Ureter (tissue), 1 donor: ENCODE measurements at regions not wholly inside any gene's neighbourhood (a gene's known extent, or its start where the extent isn't known, plus 50 kb on each side); places are given as distances from the start of the nearest gene placed in this dataset.

ENCODE experiments used
- DNase-seq: peaks from one replicate; pipeline ENCODE4 v3.0.0-alpha.2; 2020; ENCODE audit warnings: low spot score
- donor health status: DM: yes; HTN: yes; CAD: no.

DNA sequence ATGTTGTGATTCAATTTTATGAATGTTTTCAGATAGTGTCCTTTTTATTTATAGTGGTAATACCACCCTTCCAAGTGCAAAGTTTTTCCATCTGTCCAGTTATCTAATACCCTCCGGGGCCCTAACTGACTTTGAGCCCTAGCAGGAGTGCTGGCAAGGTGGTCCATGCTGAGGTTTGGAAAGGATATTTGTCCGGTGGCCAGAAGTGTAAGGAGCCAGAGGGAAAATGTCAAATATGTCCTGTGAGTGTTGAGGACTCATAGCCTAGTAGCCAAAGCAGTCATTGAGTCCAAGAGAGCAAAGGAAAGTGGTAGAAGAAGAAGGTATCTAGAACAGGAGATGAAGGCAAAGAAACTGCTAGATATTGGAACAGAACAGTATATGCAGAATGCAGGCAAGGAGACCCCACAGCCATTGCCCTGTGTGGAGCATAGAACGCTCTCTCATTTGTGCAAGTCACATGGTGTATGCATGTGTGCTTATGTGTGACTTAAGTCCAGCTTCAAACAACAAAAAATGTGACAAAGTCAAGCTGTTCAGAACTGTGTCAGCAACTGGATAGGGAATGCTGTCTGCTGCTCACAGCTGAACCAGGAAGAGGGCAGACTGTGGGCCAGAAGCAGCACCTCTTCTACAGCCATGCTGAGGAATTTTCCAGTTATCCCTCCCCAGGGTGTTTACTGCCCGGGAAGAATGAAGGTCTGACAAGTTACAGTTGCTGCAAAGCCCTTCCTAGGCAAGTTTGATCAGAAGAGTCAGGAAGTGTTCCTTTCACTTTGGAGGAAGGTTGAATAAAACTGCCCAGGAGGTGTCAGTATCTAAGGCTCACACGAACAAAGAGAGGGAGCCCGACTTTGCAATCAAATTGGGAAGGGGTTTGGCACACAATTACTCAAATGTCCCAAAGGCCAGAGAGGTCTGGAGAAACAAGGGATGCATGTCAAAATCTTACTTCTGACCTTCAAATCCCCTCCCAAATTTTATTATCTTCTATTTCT is 463.3 kb upstream of the DMAC1 start:
- DNase-seq = no peak

DNA sequence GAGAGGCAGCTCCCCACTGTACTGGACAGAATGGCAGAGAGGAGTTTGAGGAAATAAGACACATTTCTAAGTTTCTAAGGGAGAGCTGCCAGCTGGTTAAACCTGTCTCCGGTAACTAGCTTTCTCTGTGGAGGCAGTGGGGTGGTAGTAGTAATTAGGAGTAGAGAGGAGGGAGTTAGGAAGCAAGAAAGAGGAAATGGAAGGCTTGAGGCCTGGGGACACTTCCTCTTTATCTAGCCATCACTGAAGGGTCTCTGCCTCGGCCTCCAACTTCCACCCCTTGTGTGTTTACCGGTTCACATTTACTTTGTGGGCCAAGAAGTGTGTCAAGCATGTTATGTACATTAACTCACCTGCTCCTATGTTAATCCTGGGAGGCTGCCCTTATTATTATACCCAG is 462.2 kb upstream of the DMAC1 start:
- no peak for DNase-seq

DNA sequence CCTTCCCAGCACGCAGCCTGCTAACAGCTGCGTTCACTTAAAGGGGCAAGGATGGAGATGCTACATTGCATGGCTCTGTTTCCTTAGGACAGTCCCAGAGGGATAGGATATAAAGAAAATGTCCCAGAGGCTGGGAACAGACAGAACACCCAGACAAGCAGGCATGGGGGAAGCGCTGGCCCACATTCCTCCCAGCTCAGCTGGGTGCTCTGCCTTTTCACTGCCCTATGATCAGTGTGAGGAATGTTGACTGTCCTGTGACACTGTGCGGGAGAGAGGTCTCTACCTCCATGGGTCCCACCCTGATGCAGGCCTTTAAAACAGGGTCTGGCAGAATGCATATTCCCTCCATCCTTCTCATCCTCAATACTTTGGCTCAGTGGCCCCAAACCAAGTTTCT is 459.4 kb upstream of the DMAC1 start:
- DNase-seq = no peak

DNA sequence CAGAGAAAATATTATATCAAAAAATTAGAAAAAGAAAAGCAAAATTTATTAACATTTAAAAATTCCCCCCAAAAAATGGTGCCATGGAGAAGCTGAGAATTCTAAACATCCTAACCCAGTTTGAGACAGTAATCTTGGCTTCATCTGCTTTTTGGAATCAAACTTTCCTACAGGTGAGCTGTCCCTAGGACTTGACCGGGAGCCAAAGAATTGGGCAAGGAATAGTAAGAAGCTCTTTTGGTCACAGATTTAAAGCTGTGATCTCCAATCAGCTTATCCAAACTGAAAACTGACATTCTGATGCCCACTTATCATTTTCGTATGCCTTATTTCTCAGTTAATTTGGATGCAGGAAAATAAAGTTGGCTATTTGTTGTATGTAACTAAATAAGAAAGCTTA is 457.3 kb upstream of the DMAC1 start:
- no peak for DNase-seq

DNA sequence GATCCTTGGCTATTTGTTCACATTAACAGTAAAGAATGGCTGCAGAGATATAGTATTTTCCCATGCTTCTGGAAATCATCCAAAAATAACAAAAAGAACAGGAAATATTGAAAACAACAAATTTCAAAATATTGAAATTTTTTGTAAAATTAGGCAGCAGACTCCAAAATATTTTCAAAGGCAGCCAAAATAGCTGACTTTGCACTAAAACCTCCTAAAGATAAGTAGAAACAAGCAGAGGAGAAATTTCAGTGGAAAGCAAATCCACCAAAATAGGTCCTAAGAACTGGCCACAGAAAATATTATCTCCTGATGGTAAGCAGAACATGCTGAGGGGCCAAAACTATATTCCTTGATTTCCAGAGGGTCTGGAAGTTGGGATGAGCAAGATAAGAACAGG is 456.3 kb upstream of the DMAC1 start:
- DNase-seq = no peak

DNA sequence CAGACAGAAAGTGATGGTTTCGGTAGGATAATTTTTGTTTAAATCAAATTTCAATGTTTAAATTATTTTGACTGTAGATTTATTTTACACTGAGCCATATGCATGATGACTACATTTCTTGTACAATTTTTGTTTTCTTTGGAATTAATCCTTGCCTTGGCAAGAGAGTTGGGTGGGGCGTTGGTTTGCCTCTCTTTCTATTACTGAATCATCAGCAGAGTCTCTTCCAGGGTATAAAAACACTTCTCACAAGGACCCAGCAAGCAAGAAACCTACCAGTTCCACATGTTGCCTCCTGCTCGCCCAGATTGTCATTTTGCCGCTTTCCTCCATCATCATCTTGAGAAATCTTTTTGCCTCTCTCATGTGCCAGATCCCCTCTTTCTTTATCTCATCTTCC is 455.0 kb upstream of the DMAC1 start:
- DNase-seq = no peak

DNA sequence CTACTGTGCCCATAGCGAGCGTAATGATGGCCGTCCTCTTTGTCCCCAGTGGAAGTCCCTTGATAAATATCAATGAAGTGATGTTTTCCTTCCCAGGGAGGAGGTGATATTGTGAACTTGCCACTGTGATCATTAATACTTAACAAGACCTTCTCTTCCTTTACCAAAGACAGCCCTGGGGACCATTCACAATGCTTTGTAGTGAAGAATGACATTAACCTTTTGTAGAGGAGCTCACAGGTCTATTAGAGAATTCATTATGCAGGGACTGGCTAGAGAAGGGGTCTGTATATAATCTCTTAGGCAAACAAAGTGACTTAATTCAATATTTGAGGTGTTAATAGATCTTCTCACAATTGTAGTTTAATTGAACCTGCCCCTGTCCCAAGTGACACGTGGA is 452.9 kb upstream of the DMAC1 start:
- no peak for DNase-seq

DNA sequence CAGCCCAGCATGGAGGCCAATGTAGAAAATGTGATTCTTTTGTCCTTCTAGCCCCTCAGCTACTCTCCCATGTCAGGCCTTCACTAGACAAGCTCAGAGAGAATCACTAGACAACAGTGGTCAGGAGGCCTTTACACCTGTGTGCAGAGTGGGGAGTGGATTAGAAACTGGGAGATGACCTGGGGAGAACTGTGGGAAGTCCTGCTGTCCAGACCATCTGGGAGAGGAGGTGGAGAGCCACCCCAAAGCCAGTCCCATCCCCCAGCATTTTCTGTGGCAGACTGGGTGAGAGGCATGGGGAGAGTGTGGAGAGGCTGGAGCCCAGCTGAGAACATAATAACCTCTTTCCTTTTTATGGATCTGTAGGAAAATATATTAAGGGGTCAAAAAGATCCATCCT is 452.0 kb upstream of the DMAC1 start:
- no peak for DNase-seq

DNA sequence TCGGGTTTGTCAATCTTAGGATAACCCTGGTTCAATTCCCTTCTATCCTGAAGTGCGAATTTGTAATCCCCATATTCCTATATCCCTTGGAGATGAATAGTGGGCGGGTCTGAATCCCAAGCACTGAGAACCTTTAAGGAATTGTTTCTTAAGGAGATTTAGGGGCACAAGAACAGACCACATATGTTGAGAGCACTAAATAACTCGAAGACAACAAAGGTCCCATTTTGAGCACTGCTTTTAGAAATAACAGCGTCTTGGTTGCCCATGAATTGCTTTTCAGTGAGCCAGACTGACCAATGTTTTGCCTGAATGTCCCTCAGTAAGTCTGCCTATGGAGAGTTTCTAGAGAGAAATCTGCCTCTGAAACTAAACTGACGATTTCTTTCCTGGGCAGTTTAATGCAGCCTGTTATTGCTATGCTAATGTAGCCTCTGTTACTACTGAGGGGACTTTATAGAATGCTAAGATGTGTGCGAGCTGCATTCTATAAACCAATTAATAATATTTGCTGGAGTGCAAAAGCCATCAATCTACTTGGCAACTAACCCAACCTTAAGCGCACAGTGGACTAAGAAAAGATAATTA is 445.0 kb upstream of the DMAC1 start:
- no peak for DNase-seq

DNA sequence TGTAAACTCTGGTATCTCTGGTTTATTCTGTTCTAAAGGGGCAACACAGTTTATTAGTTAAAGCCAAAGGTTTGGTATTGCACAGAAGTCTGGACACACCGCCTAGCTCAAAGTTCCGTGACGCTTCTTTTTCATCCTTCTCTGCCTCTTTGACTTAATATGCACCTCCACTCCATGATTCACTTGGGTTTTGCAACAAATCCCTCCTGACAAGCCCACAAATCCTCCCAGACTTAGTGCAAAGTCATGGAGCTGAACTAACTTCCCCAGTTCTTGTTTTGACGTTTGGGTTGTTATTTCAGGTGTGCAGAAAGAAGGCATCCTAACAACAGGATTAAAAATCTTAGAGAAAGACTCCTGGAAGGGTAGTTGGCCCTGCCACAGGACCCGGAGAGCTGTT is 441.6 kb upstream of the DMAC1 start:
- DNase-seq = no peak

DNA sequence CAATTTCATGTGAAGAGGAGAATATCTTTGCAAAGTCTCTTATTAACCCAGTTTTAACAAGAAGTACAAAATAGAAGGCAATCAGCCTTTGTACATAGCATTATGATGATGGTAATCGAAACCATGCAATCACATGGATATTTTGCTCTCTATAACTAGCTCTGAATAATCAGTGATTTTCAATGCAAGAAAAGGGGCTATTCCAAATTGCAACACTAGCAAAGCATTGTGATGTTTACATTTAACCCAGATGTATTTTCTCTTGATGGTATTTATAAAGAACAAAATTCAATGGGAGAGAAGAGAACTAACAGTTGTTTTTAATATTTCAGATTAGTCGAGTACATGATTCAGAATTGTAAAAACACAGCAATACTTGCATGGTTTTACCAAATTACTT is 437.5 kb upstream of the DMAC1 start:
- DNase-seq = no peak

DNA sequence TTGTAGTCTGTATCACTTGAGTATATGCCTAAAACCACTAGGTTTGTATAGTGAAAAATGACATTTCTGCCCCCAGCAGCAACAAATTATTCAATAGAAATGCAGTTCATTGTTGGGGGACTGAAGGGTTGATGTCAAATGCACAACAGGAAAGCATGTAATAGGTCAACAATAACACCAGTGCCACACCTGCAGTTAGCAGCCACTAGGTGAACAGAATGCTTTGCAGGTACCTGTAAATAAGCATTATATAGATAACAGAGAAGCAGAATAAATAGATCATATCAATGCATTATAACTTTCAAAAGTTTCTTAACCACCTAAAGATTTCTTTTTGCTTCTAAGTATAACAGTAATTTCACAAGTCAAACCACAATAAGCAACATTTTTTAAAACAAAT is 435.9 kb upstream of the DMAC1 start:
- DNase-seq = no peak

DNA sequence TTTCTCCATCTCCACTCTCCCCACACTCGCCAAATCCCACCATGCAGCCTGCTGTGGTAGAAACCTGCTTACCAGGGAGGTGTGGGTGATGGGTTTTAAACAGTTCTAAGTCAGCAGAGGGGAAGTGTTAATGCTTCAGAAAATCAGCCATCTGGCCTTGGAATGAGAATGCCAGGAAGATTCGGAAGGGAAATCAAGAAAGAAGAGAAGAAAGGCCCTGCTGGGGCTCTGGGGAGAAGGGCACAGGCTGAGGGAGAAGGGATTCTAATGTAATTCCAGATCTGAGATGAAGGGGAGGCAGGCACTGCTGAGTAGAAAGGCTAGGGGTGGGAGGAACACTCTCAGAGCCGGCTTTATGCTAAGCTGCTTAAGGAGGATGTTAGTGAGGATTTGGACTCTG is 434.7 kb upstream of the DMAC1 start:
- DNase-seq = no peak

DNA sequence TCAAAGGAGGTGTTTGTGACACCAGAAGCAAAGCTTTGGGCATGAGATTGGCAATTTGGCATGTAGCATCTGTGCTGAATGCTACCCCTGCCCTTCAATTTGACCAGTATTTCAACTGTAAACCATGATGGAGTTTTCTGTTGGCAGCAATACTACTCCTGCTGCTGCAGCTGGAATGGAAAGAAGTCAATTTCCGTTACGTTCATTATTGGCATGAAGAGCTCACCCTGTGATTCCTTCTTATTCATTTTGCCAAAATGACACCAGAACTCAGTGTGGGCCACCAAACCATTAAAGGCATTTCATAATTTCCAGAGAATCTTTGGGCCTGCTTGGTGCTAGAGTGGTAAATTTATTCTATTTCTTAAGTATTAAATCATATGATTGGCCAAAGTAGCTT is 433.1 kb upstream of the DMAC1 start:
- no peak for DNase-seq

DNA sequence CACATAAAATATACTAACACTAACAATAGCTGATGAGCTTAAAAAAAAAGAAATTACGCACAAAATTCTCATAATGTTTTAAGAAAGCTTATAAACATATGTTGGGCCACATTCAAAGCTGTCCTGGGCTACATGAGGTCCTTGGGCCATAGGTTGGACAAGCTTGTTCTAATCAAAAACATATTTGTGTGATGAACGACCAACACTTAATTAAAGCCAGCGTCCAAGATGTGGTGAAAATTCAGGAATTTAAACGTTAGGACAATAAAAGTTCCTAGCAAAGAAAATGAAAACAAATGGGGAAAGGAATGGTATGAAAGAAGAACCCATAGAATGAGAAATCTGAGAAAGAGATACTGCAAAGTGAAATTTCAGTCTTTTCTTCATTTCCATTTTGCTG is 429.6 kb upstream of the DMAC1 start:
- no peak for DNase-seq

DNA sequence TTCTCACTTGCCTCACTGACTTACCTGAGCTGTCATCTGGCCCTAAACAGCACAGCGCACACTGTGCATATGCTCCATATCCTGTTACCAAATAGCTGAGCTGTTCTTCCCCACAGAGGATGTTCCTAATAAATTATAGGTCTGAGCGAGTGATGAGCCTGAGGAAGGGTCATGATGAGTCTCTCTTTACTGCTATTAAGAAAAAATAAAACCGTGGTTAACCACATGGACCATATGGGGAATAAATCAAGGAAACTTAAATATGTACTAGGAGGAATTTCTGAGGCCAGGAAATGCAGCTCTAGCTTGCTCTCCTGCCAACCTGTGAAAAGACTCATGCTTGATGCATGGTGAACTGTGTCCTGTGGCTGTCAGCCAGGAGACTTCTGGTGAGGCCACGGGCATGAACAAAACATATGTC is 424.8 kb upstream of the DMAC1 start:
- no peak for DNase-seq

DNA sequence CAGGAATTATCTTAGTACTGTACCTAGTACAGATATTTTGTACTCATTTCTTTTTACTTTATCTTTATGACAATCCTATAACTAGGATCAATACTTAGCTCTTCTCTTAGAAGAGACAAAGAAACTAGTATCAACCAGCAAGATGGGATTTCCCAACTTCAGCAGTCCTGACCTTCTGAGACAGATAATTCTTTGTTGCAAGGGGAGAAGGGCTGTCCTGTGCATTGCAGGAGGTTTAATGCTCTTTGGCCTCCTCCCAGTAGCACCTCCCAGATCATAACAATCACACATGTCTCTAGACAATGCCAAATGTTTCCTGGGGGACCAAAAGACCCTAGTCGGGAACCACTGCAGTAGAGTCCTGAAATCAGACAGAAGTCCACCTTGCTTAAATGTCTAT is 424.3 kb upstream of the DMAC1 start:
- DNase-seq = no peak

DNA sequence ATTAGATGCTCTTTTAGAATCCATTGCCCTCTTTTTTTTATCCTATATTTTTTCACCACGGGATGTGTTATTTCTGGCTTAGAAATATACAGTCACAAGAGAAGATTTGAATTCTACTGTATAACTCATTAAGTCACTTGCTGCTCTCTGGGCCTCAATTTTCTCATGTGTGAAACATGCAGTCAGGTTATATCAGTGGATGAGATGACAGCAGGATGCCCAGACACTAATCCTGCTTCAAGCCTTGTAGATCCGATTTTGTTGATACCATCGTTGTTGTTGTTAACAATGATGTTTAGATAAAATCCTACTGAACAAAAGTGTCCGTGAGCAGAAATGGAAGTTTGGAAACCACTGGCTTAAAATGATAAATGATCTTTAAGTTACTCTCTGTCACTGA is 421.9 kb upstream of the DMAC1 start:
- DNase-seq = no peak

DNA sequence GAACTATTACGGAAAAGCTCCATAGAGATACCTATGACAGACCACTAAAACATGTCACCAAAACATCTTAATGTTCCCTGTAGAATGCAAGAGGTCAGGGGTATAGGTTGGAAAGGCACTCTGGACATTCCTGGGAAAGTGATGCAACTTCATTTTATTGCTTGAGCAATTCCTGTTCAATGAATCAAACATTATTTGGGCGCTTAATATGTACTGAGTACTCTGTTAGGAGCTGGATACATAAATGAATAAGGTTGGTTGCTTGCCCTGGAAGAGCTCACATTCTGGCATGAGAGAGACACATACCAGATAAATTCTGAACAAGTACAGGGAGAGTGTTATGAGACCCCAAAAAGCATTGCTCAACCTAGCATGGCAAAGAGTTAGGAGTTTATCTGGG is 408.9 kb upstream of the DMAC1 start:
- no peak for DNase-seq

DNA sequence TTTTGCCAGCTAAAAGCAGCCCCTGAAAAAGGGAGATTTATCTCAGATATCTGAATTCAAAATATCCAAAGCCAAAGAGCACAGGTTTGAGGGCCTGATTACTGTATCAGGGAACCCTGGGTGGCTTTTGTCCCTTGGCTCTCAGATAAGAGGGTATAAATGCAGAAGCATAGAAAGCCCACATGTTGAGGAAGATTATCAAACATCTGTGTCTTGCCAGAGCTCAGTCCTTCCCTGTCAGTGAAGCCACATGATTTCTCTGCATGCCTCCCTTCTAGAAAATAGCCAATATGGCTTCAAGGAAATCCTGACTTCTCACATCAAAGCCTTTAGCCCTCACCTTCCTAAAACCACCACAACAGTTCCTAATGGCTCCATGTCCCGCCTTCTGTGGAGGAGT is 408.0 kb upstream of the DMAC1 start:
- DNase-seq = no peak

DNA sequence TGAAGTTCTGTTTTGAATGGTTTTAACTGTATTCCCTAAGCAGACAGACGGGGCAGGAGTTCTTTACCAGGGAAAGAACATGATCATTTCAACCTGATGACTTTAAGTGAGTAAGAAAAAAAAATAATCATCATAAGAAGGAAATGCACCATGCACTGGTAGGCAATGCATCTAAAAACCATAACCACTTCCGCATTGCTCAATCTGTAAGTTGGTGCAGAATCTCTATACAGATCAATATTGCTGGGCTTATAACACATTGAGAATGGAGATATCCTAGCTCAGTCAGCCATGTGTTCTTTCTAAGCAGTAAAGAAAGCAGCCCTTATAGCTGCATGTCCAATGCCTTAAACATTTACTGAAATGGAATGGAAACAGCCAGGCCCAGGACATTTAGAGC is 407.1 kb upstream of the DMAC1 start:
- no peak for DNase-seq

DNA sequence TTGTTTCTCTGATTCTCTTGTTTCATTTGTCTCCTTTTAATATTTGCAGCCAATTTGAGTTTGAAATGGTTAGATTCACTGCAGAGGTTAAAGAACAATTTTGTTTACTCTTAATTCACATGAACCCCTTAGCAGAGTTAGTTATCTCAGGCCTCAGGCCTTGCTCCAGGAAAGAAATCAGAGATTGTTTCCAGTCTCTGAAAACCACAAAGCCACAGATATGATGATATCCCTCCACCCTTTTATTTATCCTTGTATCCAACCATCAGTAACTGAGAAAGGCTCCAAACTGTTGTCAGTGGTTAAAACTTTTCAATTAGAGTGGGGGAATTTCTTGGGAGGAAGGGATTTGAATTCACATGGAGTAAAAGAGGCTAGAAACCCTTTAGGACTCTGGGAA is 406.0 kb upstream of the DMAC1 start:
- no peak for DNase-seq

DNA sequence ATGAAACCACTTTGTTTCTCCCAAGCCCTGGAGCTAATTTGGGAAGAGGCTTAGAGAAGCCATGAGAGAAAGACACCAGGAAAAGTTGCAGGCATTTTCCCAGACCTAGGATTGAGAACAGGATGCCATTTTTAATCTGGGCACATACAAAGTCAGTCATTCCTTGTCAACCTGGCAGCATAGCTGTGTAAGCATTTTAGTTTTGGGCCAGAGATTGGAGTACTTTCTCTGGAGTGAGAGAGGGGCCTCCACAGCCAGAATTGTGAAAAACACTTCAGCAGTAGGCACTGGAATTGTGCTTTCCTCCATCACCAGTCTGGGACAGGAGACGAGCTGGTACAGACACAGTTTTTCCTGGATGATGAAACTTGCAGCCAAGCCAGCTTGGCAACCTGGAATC is 390.3 kb upstream of the DMAC1 start:
- DNase-seq = no peak
